Prostate gland (tissue), 2 donors: ENCODE measurements at regions not wholly inside any gene's neighbourhood (a gene's known extent, or its start where the extent isn't known, plus 50 kb on each side); places are given as distances from the start of the nearest gene placed in this dataset.

Source experiments
- DNase-seq: peaks from one replicate; pipeline ENCODE4 v3.0.0-alpha.2; 2019; ENCODE audit warnings: low spot score
- H3K27ac ChIP-seq, 2 donors: fragments of 200-600 bp; sonication (generic); 2 replicates each; pipeline ENCODE4 v1.5.1; 2017 to 2019
- H3K27me3 ChIP-seq: fragments of 200-600 bp; sonication (generic); replicated peaks from 2 replicates; pipeline ENCODE4 v1.5.1; 2019; ENCODE audit not compliant: insufficient read depth
- H3K36me3 ChIP-seq, 2 donors: fragments of 200-600 bp; sonication (generic); 1 replicate in 1 of 2; 2 replicates in 1 of 2; pipeline versions ENCODE4 v1.5.1 to v1.8.1; 2017 to 2019
- H3K4me1 ChIP-seq: fragments of 200-600 bp; sonication (generic); replicated peaks from 2 replicates; pipeline ENCODE4 v1.5.1; 2019
- H3K4me3 ChIP-seq, 2 donors: fragments of 200-600 bp; sonication (generic); 2 replicates each; pipeline ENCODE4 v1.5.1; 2017 to 2019
- H3K9me3 ChIP-seq: fragments of 200-600 bp; sonication (generic); 2 replicates; pipeline ENCODE4 v1.5.1; 2017
- POLR2A ChIP-seq: fragments of 450-650 bp; IDR thresholded peaks from one replicate; pipeline ENCODE4 v1.6.1; 2016; ENCODE audit warnings: antibody characterized with exemption, mild to moderate bottlenecking
- POLR2AphosphoS5 ChIP-seq: sonication (generic); formaldehyde crosslinking; IDR thresholded peaks from one replicate; pipeline ENCODE4 v1.6.1; 2017; ENCODE audit warnings: antibody characterized with exemption
- WGBS: methylation state at CpG from one replicate; pipeline ENCODE4 v1.1.5; 2018; 5-methylcytosine and 5-hydroxymethylcytosine counted together
- intact Hi-C: fragments of 100-400 bp; cut with DNase I; formaldehyde crosslinking; loops from one replicate; pipeline ENCODE4 v1.14.2; 2022
- TF ChIP-seq, protein P1 (sequence below), 4 experiments: fragments of 200-600 bp in 2 of 4; fragments of 450-650 bp in 2 of 4; sonication (generic) in 2 of 4; IDR thresholded peaks; 1 replicate in 3 of 4; 2 replicates in 1 of 4; pipeline ENCODE4 v1.5.1; 2016 to 2019; ENCODE audit warnings: antibody characterized with exemption in 4 of 4, mild to moderate bottlenecking in 2 of 4, moderate library complexity in 2 of 4

DNA sequence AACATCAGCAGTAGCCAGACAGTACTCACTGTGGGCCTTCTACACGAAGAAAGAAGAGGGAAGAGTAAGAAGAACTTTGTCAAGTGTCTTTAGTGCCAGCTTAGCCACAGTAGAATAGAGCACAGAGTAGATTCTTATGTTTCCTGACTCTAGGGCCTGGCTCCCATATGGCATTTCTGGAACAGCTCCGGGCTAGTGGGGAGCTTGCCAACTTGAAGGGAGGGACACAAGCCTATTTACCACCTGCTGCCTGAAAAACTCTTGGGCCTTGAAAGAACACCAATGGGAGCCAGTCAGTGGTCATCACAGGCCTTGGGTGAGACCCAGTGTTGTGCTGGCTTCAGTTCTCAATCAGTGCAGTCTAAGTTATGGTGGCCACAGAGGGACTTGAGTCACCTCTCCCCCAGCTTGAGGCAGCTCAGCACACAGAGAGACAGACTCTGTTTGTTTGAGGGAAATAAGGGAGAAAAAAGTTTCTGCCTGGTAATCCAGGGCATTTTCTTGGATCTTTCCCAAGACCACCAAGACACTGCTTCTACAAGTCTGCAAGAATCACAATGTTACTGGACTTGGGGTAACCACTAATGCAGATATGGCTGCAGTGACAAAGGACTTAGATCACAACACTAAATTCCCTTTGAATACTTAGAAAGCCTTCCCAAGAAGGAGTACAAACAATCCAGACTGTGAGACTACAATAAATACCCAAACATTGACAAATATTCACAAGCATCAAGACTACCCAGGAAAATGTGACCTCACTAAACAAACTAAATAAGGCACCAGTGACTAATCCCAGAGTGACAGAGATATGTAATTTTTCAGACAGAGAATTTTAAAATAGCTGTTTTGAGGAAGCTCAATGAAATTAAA is 261.0 kb upstream of the NDST3 start:
- TF ChIP-seq, protein P1, sequence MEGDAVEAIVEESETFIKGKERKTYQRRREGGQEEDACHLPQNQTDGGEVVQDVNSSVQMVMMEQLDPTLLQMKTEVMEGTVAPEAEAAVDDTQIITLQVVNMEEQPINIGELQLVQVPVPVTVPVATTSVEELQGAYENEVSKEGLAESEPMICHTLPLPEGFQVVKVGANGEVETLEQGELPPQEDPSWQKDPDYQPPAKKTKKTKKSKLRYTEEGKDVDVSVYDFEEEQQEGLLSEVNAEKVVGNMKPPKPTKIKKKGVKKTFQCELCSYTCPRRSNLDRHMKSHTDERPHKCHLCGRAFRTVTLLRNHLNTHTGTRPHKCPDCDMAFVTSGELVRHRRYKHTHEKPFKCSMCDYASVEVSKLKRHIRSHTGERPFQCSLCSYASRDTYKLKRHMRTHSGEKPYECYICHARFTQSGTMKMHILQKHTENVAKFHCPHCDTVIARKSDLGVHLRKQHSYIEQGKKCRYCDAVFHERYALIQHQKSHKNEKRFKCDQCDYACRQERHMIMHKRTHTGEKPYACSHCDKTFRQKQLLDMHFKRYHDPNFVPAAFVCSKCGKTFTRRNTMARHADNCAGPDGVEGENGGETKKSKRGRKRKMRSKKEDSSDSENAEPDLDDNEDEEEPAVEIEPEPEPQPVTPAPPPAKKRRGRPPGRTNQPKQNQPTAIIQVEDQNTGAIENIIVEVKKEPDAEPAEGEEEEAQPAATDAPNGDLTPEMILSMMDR (IDR thresholded peaks at IDR 0.05), result no peak
- no peak for TF ChIP-seq POLR2AphosphoS5
- no peak for TF ChIP-seq POLR2A
- DNase-seq, result no peak
- intact Hi-C loops, result no loop called here
- Histone ChIP-seq H3K9me3 (no peaks in the 10 kb centered on the region), H3K4me3 (no peak overlapping the region), H3K27ac (no peak overlapping the region), H3K36me3 (no peaks in the 10 kb centered on the region), H3K4me1 (no peaks in the 10 kb centered on the region), H3K27me3 (no peaks in the 10 kb centered on the region)
- WGBS, result 83% methylated on average over 2 of the region's 2 CpGs

DNA sequence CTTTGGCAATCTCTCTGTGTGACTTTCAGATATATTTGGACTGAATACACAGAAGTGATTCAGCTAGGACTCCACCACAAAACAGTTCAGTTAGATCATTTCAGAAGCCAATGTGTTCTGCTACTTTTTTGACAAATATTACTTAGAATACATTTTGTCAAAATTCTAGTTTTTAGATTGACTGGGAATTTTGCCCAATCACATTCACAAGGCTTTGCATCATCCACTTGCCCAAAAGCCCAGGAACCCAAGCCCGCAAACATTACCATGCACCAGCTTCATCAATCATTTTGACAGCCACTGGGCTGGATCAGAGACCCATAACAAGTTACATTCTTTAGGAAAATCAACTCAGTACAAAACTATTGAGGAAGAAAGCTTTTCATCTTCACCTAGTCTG is 256.6 kb upstream of the NDST3 start:
- H3K4me3 ChIP-seq, result no peak overlapping the region
- TF ChIP-seq POLR2A, result no peak
- TF ChIP-seq POLR2AphosphoS5, result no peak
- TF ChIP-seq, protein P1 (IDR thresholded peaks at IDR 0.05), result no peak
- no peaks in the 10 kb centered on the region for H3K9me3 ChIP-seq
- intact Hi-C loops, result no loop called here
- no peak overlapping the region for H3K27ac ChIP-seq
- WGBS, result 42% methylated on average over 1 of the region's 1 CpG
- no peaks in the 10 kb centered on the region for H3K36me3 ChIP-seq
- H3K4me1 ChIP-seq, result no peaks in the 10 kb centered on the region
- no peak for DNase-seq
- no peaks in the 10 kb centered on the region for H3K27me3 ChIP-seq

DNA sequence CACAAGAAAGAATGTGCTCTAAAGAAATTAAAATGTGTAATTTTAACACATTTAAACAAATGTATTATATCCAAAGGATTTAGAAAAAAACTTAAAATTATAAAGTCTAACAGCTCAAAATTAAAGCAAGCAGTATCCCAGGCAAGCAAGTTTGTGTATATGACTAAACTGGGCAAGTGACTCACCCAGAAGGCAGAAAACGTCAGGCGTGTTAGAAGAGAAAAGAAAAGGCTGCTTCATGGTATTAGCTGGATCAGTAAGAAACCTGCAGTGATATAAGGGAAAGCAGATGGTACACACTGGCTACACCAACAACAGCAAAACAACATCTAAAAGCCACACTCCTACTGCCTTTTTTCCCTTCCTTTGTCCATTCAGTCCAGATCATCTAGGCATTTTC is 250.6 kb upstream of the NDST3 start:
- no peaks in the 10 kb centered on the region for H3K27me3 ChIP-seq
- no peak overlapping the region for H3K27ac ChIP-seq
- H3K36me3 ChIP-seq, result no peaks in the 10 kb centered on the region
- no peak for TF ChIP-seq POLR2AphosphoS5
- H3K4me1 ChIP-seq, result no peaks in the 10 kb centered on the region
- H3K9me3 ChIP-seq, result no peaks in the 10 kb centered on the region
- intact Hi-C loops, result no loop called here
- H3K4me3 ChIP-seq, result no peak overlapping the region
- WGBS, result 41% methylated on average over 2 of the region's 2 CpGs
- DNase-seq, result no peak

DNA sequence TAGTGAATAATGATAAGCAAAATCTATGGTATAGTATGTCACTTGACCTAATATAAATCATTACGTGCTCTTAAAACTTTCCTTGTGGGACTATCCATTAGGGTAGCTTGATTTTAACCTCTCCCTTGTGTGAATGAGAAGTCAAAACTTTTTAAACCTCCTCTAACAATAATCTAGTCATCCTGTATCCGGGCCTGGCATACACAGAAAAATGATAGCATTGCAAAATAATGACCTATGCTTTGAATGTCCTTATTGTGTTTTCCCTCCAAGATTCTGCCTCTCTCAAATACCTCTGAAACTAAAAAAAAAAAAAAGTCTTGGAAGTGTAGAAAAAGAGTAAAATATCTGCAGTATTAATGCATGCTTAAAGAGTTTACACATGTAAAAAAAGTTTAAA is 250.0 kb upstream of the NDST3 start:
- TF ChIP-seq, protein P1 (IDR thresholded peaks at IDR 0.05), result no peak
- TF ChIP-seq POLR2A (no peak), POLR2AphosphoS5 (no peak)
- DNase-seq, result no peak
- H3K27me3 ChIP-seq, result no peaks in the 10 kb centered on the region
- no peaks in the 10 kb centered on the region for H3K36me3 ChIP-seq
- 37% methylated on average over 2 of the region's 2 CpGs for WGBS
- H3K27ac ChIP-seq, result no peak overlapping the region
- H3K4me1 ChIP-seq, result no peaks in the 10 kb centered on the region
- no peak overlapping the region for H3K4me3 ChIP-seq
- intact Hi-C loops, result no loop called here
- H3K9me3 ChIP-seq, result no peaks in the 10 kb centered on the region

DNA sequence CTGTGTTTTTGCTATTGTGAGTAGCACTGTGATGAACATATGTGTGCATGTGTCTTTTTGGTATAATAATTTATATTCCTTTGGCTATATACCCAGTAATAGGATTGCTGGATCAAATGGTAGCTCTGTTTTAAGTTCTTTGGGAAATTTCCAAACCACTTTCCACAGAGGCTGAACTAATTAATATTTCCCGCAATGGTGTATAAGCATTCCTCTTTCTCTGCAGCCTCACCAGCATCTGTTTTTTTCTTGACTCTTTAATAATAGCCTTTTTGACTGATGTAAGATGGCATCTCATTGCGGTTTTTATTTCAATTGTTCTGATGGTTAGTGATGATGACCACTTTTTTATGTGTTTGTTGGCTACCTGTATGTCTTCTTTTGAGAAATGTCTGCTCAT is 247.7 kb upstream of the NDST3 start:
- no peak overlapping the region for H3K4me3 ChIP-seq
- no peaks in the 10 kb centered on the region for H3K9me3 ChIP-seq
- intact Hi-C loops, result no loop called here
- H3K4me1 ChIP-seq, result no peaks in the 10 kb centered on the region
- no peak for DNase-seq
- H3K27ac ChIP-seq, result no peak overlapping the region
- no peak for TF ChIP-seq POLR2AphosphoS5
- TF ChIP-seq, protein P1 (IDR thresholded peaks at IDR 0.05), result no peak
- H3K27me3 ChIP-seq, result no peaks in the 10 kb centered on the region
- 95% methylated on average over 2 of the region's 2 CpGs for WGBS
- H3K36me3 ChIP-seq, result no peaks in the 10 kb centered on the region
